PFSK-1 (cell line): ENCODE measurements at regions not wholly inside any gene's neighbourhood (a gene's known extent, or its start where the extent isn't known, plus 50 kb on each side); places are given as distances from the start of the nearest gene placed in this dataset.

Experiments used
- FOXP2 ChIP-seq: optimal IDR thresholded peaks from 2 replicates; pipeline ENCODE3; 2011; ENCODE audit warnings: borderline replicate concordance, control low read depth, inconsistent platforms; ENCODE audit not compliant: insufficient read depth; ENCODE audit errors: extremely low read length, extremely low read depth
- POLR2AphosphoS5 ChIP-seq: IDR thresholded peaks from 2 replicates; pipeline ENCODE4 v1.6.1; 2012; ENCODE audit warnings: low read depth, mild to moderate bottlenecking, control low read depth, low read length, moderate library complexity
- SIN3A ChIP-seq: IDR thresholded peaks from 2 replicates; pipeline ENCODE4 v1.6.1; 2012; ENCODE audit warnings: mild to moderate bottlenecking, low read length, moderate library complexity, borderline replicate concordance; ENCODE audit not compliant: insufficient read depth
- TAF1 ChIP-seq: IDR thresholded peaks from 2 replicates; pipeline ENCODE4 v1.6.1; 2012; ENCODE audit warnings: low read length, control low read depth, borderline replicate concordance; ENCODE audit not compliant: insufficient read depth
- TF ChIP-seq, protein P1 (sequence below), 2 experiments: IDR thresholded peaks; 2 replicates each; pipeline versions ENCODE4 v1.6.1 to v1.8.0; 2011 to 2012; ENCODE audit warnings: low read depth in 2 of 2, low read length in 2 of 2, control low read depth in 1 of 2, inconsistent platforms in 1 of 2, mild to moderate bottlenecking in 1 of 2, moderate library complexity in 1 of 2; ENCODE audit not compliant: insufficient read depth in 1 of 2

DNA sequence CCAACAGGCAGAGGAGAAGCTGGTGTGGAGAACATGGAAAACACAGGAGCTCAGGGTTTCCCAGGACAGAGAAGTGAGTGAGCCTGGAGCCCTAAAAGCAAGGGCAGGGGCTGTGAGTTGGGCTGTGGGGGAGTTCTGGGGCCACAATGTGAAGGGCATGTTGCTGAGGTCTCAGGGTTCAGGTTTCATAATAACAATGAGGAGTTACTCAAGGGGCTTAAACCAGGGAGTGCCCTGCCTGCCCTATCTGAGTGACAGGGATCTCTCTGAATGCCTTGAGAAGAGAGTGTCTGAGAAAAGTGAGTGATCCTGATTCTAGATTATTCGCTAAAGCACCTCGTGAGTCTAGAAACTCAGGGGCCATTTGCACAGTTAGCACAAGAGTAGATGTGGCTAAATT, 129.6 kb downstream of the VPREB1 start:
- TF ChIP-seq POLR2AphosphoS5 (no peak), TAF1 (no peak), SIN3A (no peak), FOXP2 (no peak)

DNA sequence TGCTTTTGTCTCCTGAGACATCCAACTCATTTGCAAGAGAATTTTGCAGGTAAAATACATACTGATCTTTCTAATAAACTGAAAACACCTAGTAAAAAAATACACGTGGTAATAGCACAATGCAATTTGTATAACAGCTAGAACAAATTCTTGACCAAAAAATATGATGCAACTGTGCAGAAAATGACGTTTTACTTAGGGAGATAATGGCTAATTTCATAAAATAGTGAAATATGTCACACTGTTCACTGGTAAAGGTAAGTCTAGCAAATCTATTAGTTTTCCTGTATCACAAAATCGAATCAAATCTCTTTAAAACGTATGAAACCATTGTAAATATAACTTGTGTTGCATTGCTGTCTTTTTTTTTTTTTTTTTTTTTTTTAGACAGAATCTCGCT, 130.0 kb downstream of the VPREB1 start:
- TF ChIP-seq, protein P1, sequence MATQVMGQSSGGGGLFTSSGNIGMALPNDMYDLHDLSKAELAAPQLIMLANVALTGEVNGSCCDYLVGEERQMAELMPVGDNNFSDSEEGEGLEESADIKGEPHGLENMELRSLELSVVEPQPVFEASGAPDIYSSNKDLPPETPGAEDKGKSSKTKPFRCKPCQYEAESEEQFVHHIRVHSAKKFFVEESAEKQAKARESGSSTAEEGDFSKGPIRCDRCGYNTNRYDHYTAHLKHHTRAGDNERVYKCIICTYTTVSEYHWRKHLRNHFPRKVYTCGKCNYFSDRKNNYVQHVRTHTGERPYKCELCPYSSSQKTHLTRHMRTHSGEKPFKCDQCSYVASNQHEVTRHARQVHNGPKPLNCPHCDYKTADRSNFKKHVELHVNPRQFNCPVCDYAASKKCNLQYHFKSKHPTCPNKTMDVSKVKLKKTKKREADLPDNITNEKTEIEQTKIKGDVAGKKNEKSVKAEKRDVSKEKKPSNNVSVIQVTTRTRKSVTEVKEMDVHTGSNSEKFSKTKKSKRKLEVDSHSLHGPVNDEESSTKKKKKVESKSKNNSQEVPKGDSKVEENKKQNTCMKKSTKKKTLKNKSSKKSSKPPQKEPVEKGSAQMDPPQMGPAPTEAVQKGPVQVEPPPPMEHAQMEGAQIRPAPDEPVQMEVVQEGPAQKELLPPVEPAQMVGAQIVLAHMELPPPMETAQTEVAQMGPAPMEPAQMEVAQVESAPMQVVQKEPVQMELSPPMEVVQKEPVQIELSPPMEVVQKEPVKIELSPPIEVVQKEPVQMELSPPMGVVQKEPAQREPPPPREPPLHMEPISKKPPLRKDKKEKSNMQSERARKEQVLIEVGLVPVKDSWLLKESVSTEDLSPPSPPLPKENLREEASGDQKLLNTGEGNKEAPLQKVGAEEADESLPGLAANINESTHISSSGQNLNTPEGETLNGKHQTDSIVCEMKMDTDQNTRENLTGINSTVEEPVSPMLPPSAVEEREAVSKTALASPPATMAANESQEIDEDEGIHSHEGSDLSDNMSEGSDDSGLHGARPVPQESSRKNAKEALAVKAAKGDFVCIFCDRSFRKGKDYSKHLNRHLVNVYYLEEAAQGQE (IDR thresholded peaks at IDR 0.05; ENCODE audit: insufficient read depth in 1 of 2, low read depth in 2 of 2, low read length in 2 of 2): no peak
- no peak for TF ChIP-seq FOXP2
- no peak for TF ChIP-seq SIN3A
- TF ChIP-seq POLR2AphosphoS5: no peak
- no peak for TF ChIP-seq TAF1

DNA sequence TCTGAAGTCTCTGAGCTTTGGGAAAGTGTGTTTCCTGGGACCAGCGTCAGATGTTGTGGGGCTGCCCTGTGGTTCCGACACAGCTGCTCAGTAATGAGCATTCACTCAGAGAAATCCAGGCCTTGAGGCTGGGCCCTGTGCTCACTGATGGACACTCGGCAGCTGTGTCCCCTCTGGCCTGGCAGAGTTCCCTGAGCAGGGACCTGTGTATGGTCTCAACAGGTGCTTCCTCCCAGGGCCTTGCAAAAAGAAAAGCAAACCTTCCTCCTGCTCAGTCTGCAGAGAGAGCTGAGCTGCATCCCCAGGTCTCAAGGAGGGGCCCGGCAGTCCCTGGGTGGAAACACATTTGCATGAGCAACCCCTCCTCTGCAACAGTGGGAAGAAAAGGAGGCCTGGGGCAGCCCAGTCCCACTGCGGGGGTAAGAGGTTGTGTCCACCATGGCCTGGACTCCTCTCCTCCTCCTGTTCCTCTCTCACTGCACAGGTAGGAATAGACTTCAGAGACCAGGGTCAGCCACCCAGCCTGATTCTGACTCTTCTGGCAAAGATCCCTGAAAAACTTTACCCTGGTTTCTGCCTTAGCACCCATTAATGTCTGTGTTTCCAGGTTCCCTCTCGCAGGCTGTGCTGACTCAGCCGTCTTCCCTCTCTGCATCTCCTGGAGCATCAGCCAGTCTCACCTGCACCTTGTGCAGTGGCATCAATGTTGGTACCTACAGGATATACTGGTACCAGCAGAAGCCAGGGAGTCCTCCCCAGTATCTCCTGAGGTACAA, 131.2 kb downstream of the VPREB1 start:
- TF ChIP-seq POLR2AphosphoS5: no peak

DNA sequence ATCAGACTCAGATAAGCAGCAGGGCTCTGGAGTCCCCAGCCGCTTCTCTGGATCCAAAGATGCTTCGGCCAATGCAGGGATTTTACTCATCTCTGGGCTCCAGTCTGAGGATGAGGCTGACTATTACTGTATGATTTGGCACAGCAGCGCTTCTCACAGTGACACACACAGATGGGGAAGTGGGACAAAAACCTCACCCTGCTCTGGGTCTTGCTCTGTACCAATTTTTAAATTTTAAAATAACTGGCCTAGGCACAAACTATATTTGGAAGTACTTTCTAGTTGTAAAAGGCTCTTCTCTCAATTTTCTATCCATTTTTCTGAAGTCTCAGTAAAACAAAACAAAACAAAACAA, 131.7 kb downstream of the VPREB1 start:
- TF ChIP-seq TAF1 (no peak), SIN3A (no peak), POLR2AphosphoS5 (no peak), FOXP2 (no peak)
- TF ChIP-seq, protein P1 (IDR thresholded peaks at IDR 0.05; ENCODE audit: insufficient read depth in 1 of 2, low read depth in 2 of 2, low read length in 2 of 2): no peak

DNA sequence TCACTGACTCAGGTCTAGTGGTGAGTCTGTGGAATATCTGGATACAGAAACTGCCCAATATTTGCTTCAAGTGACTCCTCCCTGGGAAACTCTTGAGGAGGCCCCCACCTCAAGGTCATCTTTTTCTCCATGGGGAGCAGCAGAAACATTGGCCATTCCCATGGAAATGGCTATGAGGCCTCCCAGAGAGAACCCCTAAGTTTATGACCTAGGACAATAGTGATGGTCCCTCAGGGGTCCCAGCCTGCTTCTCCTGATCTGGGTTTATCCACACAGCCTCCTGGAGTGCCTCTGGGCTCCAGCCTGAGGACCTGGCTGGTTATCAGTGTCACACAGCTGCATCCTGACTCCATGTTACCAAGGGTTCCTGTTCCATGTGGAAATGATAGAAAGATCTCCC, 131.2 kb downstream of the ZNF280B start:
- TF ChIP-seq SIN3A (no peak), POLR2AphosphoS5 (no peak), TAF1 (no peak), FOXP2 (no peak)
- TF ChIP-seq, protein P1 (IDR thresholded peaks at IDR 0.05; ENCODE audit: insufficient read depth in 1 of 2, low read depth in 2 of 2, low read length in 2 of 2): no peak

DNA sequence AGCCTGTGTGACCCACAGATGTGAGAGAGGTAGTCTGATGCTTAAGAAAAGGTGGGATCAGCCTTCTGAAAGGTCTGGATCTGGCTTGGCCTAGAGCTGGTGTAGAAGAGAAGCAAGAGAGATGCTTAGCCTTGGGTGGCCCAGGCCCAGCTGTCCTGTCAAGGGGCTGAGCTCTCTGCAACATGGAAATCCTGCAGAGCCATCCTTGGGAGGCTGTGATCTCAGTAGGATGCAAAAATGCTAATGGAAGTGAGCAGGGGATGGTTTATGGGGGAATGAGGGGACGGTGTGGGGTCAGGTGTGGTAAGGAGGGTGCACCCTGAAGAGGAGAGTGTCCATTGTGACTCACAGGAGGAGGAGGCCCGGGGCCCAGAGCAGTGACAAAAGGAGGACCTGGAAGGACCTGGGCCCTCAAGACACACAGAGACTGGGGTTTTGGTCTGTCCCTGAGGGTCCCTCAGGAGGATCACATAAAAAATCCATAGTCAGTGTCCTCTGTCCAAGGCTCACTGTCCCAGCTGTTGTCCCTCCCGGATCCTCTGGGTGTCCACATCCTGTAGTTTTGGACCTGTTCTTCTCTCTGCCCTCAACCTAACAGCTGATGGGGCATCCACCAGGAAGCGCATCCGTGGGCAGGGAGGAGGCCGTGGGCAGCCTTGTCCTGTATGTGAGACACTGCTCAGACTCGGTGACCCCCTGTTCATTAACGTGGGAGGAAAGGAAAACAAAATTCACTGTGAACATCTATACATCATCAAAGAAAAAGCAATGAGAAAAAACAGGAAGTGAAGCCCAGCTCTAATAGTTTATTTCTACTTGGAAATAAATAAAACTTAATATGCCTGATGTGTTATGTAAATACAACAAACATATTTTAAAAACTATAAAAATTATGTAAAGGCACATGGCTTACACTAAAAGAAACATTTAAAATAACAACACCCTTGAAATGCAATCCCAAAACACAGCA, 129.8 kb downstream of the ZNF280B start:
- TF ChIP-seq POLR2AphosphoS5 (no peak), SIN3A (no peak), FOXP2 (no peak), TAF1 (no peak)
- TF ChIP-seq, protein P1 (IDR thresholded peaks at IDR 0.05; ENCODE audit: insufficient read depth in 1 of 2, low read depth in 2 of 2, low read length in 2 of 2): no peak
